Breast epithelium (tissue), 3 donors: ENCODE measurements at regions not wholly inside any gene's neighbourhood (a gene's known extent, or its start where the extent isn't known, plus 50 kb on each side); places are given as distances from the start of the nearest gene placed in this dataset.

Experiments used
- CTCF ChIP-seq, 3 donors: fragments of 450-650 bp; IDR thresholded peaks; one replicate each; pipeline ENCODE4 v1.5.1; 2016 to 2017; ENCODE audit warnings: antibody characterized with exemption in 3 of 3, mild to moderate bottlenecking in 3 of 3, moderate library complexity in 3 of 3
- POLR2A ChIP-seq: fragments of 450-650 bp; IDR thresholded peaks from one replicate; pipeline ENCODE4 v1.6.1; 2016; ENCODE audit warnings: antibody characterized with exemption, mild to moderate bottlenecking, moderate library complexity

GRCh38 chr16:74033441-74033995 lies 263.1 kb upstream of the PSMD7 start:
- no peak for TF ChIP-seq CTCF (IDR thresholded peaks at IDR 0.05)
- TF ChIP-seq POLR2A: no peak
